ENCODE measurements at regions not wholly inside any gene's neighbourhood (a gene's known extent, or its start where the extent isn't known, plus 50 kb on each side); places are given as distances from the start of the nearest gene placed in this dataset.

- no peaks in the 10 kb centered on the region for H3K79me2 ChIP-seq (ENCODE audit: low read depth)
- H4K20me1 ChIP-seq (ENCODE audit: low read depth): no peaks in the 10 kb centered on the region
- no peaks in the 10 kb centered on the region for H3K36me3 ChIP-seq
- no peak overlapping the region for H3K27ac ChIP-seq
- H3K4me2 ChIP-seq: peak overlapping the region; percentile 18
- TF ChIP-seq EZH2phosphoT487 (IDR thresholded peaks at IDR 0.05) (no peak), EZH2 (IDR thresholded peaks at IDR 0.05) (no peak), CTCF (IDR thresholded peaks at IDR 0.05) (no peak)
- H3K4me3 ChIP-seq: no peak overlapping the region
- no peak overlapping the region for H3K4me3 Mint-ChIP-seq
- H3K9ac ChIP-seq: no peak overlapping the region
- H3F3A ChIP-seq (ENCODE audit: low read depth): no peaks in the 10 kb centered on the region
- no peaks in the 10 kb centered on the region for H3K9me3 ChIP-seq (ENCODE audit: low read depth)
- no peaks in the 10 kb centered on the region for H3K36me3 Mint-ChIP-seq
- peaks cover 2% of the 10 kb centered on the region for H3K27me3 Mint-ChIP-seq (ENCODE audit: insufficient read depth, low read depth)
- H3K4me1 ChIP-seq: peaks cover 15% of the 10 kb centered on the region
- peaks cover 2% of the 10 kb centered on the region for H3K9me3 Mint-ChIP-seq
- DNase-seq (ENCODE audit: low spot score): no peak
- peak overlapping the region; percentile 28 for H3K27ac Mint-ChIP-seq
- peaks cover 37% of the 10 kb centered on the region for H3K4me1 Mint-ChIP-seq
- no peak overlapping the region for H2AFZ ChIP-seq (replicated peaks)
- H3K27me3 ChIP-seq: no peaks in the 10 kb centered on the region
Observed at GRCh38 chr6:122063761-122064160, 335.7 kb upstream of the HSF2 start.

GRCh38 chr6:122066200-122066599, 333.3 kb upstream of the HSF2 start:
- H3F3A ChIP-seq (ENCODE audit: low read depth): no peaks in the 10 kb centered on the region
- H3K27ac Mint-ChIP-seq: no peak overlapping the region
- H3K4me1 Mint-ChIP-seq: peaks cover 32% of the 10 kb centered on the region
- DNase-seq (ENCODE audit: low spot score): no peak
- H3K9ac ChIP-seq: no peak overlapping the region
- H3K4me3 Mint-ChIP-seq: no peak overlapping the region
- no peak overlapping the region for H2AFZ ChIP-seq (replicated peaks)
- TF ChIP-seq CTCF (IDR thresholded peaks at IDR 0.05): no peak
- TF ChIP-seq EZH2phosphoT487 (IDR thresholded peaks at IDR 0.05): no peak
- TF ChIP-seq EZH2 (IDR thresholded peaks at IDR 0.05): no peak
- H3K4me2 ChIP-seq: no peak overlapping the region
- no peaks in the 10 kb centered on the region for H3K79me2 ChIP-seq (ENCODE audit: low read depth)
- H3K9me3 ChIP-seq (ENCODE audit: low read depth): no peaks in the 10 kb centered on the region
- H3K4me3 ChIP-seq: no peak overlapping the region
- peaks cover 2% of the 10 kb centered on the region for H3K9me3 Mint-ChIP-seq
- no peaks in the 10 kb centered on the region for H3K36me3 Mint-ChIP-seq
- H3K27ac ChIP-seq: no peak overlapping the region
- peaks cover 15% of the 10 kb centered on the region for H3K4me1 ChIP-seq
- H3K27me3 ChIP-seq: no peaks in the 10 kb centered on the region
- H3K36me3 ChIP-seq: no peaks in the 10 kb centered on the region
- H4K20me1 ChIP-seq (ENCODE audit: low read depth): no peaks in the 10 kb centered on the region
- peaks cover 2% of the 10 kb centered on the region for H3K27me3 Mint-ChIP-seq (ENCODE audit: insufficient read depth, low read depth)

GRCh38 chr6:122068291-122068769, 331.1 kb upstream of the HSF2 start:
- no peak for TF ChIP-seq EZH2phosphoT487 (IDR thresholded peaks at IDR 0.05)
- no peak for TF ChIP-seq CTCF (IDR thresholded peaks at IDR 0.05)
- no peak for TF ChIP-seq EZH2 (IDR thresholded peaks at IDR 0.05)
- Histone ChIP-seq H3K27ac (no peak overlapping the region), H4K20me1 (ENCODE audit: low read depth) (no peaks in the 10 kb centered on the region), H3K9ac (no peak overlapping the region), H3K79me2 (ENCODE audit: low read depth) (no peaks in the 10 kb centered on the region), H2AFZ (replicated peaks) (no peak overlapping the region), H3K36me3 (no peaks in the 10 kb centered on the region), H3K9me3 (ENCODE audit: low read depth) (no peaks in the 10 kb centered on the region), H3K27me3 (no peaks in the 10 kb centered on the region), H3K4me2 (no peak overlapping the region), H3F3A (ENCODE audit: low read depth) (no peaks in the 10 kb centered on the region), H3K4me3 (no peak overlapping the region), H3K4me1 (peaks cover 6% of the 10 kb centered on the region)
- H3K27ac Mint-ChIP-seq: no peak overlapping the region
- H3K9me3 Mint-ChIP-seq: peaks cover 2% of the 10 kb centered on the region
- H3K4me3 Mint-ChIP-seq: no peak overlapping the region
- peaks cover 2% of the 10 kb centered on the region for H3K27me3 Mint-ChIP-seq (ENCODE audit: insufficient read depth, low read depth)
- peaks cover 19% of the 10 kb centered on the region for H3K4me1 Mint-ChIP-seq
- H3K36me3 Mint-ChIP-seq: no peaks in the 10 kb centered on the region
- DNase-seq (ENCODE audit: low spot score): no peak

Measured in neural progenitor cell (in vitro differentiated cells).